HG03432 (cell line): ENCODE measurements at regions not wholly inside any gene's neighbourhood (a gene's known extent, or its start where the extent isn't known, plus 50 kb on each side); places are given as distances from the start of the nearest gene placed in this dataset.
"Not testable (repeated sequence)": the region's sequence is repeated elsewhere in the genome, so short reads cannot be mapped to it uniquely, and the experiment has no call there.

ENCODE experiments used
- ATAC-seq: cut with Tn5 transposase; IDR thresholded peaks from one replicate; pipeline ENCODE4 v1.9.1; 2021; ENCODE audit warnings: mild to moderate bottlenecking, moderate library complexity; ENCODE audit not compliant: unreplicated experiment

DNA sequence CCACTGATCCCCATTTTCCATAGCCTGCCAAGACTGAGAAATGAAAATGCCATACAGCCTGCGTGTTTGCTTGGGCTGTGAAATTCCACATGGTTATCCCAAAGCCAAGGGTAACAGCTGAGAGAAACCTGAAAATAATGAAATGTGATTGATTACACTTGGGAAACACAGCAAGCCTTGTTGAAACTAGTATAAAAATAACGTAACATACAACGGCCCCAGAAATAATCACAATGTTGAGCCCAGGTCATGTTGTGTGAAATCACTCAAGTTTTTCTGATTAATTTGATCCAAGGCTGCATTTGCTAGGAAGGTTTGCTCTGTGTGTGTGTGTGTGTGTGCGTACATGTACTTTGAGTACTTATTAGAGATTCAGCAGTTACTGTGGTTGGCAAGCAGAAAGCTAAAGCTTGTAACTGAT, 269.0 kb downstream of the OXSM start:
- no peak for ATAC-seq

DNA sequence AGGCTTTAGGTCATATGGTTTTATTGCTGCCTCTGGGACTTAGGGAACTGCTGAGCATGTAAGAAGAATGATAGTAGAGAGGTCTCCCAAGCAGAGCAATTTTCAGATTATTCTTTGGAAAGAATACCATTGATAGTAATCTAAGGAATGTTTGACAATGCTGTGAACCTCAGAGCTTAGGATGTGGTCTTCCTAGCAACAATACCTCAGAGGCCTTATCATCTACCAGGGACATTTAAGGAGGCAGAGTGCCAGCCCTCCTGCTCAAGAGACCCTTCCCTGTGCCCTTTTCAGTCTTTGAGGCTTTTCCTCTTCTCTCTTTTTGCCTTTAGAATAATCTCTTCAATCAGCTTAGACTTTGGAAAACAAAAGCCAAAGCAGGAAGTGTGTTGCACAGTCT, 272.1 kb downstream of the OXSM start:
- no peak for ATAC-seq

DNA sequence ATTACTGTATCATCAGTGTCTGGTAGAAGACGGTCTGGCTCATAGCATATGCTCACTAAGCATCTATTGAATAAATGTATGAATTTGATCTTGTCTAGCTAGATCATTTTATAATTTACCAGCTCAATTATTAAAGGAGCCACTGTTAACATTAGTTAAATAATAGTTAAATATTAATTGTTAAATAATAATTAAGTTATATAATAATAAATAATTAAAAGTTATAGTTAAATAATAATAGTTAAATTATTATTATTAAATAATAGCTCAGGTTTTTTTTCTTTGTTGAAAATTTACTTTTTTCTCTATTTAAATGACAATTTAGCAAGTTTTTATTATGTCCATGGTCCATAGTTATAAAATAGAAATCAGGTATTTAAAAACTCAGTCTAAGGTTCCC, 274.4 kb downstream of the OXSM start:
- no peak for ATAC-seq

DNA sequence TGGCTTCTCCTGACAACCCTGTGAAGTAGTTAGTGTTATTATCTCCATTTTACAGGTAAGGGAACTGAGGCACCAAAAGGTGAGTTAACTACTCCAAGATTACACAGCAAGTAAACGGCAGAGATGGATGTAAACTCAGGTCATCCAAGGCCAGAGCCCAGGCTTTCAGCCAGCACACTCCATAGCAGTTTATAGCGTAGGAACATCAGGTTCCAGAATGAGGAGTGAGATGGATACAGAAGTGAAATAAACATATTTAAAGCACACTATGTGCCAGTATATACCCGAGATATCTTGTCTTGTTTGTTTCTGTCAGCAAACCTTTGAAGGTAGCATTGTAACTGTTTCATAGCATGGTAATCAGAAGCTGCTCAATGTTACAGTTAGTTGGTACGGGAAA, 279.0 kb downstream of the OXSM start:
- ATAC-seq, result no peak

DNA sequence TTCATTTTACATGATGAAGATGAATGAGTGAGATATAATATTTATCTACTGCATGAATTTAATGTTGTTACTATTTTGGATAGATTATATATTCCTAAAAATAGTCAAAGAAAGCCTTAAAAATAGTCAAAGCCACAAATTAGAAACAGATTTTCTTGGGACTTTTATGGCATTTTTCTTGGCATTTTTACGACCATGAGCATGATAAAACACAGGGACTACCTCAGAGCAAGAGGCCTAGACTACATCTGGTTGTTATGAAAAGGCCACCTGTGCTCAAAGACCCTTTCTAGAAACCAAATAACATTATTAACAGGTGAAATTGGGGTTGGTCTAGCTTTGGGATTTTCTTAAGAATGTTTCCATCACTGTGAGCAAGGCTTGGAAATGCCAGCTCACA, 281.0 kb downstream of the OXSM start:
- no peak for ATAC-seq

DNA sequence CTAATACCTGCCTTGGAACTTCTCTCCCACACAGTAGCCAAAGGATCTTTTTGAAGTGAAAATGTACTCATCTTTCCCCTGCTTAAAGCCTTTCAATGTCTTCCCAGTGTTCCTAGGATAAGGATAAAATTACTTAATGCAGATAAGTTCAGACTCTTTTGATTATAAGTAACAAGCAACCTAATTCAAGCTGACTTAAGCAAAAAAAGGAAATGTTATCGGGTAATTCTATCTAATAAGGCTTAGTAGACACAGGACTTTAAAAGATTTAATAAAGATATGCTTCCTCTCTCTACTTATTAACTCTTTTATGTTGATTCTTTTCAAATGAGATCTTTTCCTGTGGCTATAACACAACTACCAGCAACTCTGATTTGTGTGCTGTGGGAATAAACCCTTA, 284.2 kb downstream of the OXSM start:
- no peak for ATAC-seq

DNA sequence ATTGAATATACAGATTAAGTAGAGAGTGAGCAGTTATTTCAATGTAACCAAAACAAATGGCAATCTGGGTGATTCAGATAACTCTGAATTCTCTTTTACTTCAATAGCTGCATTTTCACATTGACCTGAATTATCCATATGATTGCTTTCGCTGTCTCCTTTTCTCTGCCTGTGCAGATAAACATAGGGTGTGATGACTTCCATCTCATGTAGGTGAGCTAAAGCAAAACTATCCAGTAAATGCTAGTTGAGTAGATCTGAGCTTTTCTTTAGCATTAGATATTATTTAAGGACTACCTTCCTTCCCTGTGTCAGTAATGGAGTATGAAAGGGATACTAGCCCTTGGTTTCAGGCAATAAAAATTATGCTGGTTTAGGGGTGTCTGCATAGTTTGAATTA, 288.6 kb downstream of the OXSM start:
- no peak for ATAC-seq

DNA sequence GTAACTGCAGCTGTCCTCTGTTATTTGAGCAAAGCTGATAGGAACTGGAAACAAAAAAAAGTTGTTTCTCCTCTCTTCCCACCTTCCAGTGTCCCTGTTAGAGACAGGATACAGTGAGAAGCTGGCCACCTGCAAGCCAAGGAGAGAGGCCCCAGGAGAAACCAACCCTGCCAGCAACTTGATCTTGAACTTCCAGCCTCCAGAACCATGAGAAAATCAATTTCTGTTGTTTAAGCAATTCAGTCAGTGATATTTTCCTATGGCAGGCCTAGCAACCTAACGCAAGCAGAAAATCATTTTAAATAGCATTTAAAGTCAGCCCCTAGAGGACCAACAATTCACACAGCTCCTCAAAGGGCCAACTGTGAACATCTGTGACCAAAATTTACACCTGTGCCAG, 291.3 kb downstream of the OXSM start:
- ATAC-seq, result no peak

DNA sequence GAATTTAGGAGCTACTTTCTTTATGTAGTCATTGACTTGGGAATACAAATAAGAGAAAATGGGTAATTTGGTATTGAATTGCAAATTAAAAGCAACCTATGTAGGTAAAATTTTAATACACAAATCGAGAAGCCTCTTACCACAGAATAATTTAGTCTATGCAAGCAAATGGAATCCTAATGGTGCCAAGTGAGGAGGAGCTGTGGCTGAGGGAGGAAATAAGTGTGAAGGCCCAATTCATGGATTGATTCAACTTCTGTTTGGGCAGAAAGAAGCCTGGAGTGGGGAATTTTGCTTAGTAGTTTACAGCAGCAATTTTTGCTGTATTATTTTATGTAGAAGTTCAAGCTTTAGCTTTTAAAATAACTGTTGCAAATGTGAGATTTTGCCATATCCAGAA, 291.9 kb downstream of the OXSM start:
- ATAC-seq, result no peak

DNA sequence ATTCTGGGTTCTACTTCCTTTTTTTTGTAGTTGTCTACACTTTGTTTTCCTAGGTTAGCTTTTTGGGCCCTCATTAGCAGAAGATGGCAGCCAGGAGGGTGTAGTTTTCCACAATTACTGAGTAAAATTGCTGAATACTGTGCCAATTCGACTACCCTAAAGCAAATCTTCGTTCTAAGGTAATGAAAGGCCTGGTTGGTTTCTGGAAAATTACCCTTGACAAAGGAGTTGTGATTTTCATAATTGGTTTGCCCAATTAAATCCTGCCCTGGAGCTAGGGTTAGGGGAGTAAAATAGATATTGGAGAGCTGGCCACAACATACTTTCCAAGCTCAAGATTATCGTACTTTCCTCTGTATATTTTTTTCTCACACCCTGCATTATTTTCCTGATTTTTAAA, 293.0 kb downstream of the OXSM start:
- no peak for ATAC-seq

DNA sequence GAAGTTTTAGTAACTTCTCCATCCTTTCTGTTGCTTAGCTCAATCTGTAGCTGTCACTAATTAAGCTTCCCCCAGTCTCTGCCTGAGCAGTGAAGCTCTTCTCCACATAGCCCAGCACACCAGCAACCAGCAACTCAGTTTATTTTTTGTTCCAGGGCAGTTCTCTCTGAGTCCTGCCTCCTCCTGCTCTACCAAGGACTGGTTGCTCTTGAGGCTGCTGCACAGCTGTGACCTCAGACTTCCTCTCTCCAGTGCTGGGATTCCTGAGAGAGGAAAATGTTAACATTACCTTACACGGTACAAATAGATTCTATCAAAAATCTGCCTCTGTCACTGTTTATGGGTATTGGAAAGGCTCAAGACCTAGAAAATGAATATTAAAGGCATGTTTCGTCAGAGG, 294.7 kb downstream of the OXSM start:
- no peak for ATAC-seq

DNA sequence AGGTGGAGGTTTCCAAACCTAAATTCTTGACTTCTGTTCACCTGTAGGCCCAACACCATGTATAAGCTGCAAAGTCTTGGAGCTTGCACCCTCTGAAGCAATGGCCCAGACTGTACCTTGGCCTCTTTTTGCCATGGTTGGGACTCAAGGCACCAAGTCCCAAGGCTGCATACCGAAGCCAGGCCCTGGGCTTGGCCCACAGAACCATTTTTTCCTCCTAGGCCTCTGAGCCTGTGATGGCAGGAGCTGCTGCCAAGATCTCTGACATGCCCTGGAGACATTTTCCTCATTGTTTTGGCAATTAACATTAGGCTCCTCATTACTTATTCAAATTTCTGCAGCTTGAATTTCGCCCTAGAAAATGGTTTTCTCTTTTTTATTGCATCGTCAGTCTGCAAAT, 297.9 kb downstream of the OXSM start:
- ATAC-seq, result no peak

DNA sequence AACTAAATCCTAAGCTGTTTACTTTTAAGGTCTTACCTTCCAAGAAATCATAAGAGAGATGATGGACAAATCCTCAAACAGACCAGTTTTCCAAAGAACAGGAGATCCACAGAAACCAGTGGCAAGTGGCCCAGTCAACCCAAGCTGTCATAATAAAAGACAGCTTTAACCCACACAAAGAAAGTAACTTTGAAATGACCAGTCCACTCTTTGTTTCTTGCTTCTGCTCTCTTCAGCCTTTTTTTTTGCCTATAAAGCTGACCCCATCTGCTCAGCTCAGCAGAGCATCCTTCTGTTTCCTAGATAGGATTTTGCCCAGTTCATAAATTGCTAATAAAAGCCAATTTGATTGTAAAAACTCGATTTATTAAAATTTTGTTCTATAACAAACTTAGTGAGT, 299.4 kb downstream of the OXSM start:
- ATAC-seq, result no peak

DNA sequence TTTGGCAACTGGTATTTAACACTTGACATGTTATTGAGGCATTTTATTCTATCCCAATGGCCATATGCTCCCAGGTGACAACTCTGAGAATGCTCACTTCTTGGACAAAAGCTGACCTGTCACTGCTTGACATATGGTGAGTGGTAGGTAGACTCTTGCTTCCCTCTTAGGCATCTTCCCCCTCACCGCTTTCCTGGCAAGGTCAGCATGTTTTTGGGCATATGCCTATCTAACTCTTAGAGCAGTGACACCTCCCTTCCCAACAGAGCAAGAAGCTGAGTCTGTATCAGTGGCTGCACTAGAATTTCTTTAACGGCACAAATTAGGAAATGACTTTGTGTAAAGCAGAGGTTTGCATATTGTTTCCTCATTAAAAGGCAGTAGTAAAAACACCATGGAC, 300.7 kb downstream of the OXSM start:
- no peak for ATAC-seq

DNA sequence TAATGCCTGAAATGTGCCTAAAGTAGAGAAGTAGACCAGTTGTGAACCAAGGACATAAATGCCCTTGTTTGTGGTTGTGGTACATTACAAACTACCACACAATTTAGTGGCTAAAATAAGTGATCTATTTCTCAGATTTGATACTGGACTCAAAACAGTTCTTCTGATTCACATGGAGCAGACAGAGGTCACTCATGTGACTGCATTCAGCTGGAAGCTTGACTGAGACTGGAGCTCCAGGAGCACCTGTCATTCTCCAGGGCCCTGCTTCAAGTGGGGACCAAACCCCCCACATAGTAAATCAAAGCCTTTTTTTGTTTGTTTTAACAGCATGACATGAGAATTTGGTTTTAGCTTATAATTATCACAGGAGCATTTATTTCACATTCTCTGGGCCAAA, 301.2 kb downstream of the OXSM start:
- no peak for ATAC-seq

DNA sequence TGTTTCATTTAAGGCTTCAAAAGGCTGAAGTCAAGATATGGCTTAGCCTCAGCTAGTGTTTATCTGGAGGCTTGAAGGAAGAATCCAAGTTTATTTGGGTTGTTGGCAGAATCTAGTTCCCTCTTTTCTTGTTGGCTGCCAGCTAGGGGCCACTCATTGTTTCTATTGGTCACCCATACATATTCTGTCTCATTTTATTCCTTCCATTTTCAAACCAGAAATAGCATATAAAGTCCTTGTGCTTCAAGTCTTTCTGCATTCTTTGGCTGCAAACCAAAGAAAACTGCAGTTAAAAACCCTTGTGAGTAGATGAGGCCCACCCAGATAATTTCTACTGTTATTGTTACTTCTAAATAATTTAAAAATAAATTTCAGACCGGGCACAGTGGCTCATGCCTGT, 301.7 kb downstream of the OXSM start:
- no peak for ATAC-seq

DNA sequence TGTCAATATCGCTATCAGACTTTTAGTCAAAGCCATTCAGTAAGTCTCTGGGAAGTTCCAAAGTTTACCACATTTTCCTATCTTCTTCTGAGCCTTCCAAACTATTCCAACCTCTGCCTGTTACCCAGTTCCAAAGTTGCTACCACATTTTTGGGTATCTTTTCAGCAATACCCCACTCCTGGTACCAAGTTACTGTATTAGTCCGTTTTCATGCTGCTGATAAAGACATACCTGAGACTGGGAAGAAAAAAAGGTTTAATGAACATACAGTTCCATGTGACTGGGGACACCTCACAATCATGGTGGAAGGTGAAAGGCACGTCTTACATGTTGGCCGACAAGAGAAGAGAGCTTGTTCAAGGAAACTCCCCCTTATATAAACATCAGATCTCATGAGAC, 307.2 kb downstream of the OXSM start:
- ATAC-seq, result not testable (repeated sequence)

DNA sequence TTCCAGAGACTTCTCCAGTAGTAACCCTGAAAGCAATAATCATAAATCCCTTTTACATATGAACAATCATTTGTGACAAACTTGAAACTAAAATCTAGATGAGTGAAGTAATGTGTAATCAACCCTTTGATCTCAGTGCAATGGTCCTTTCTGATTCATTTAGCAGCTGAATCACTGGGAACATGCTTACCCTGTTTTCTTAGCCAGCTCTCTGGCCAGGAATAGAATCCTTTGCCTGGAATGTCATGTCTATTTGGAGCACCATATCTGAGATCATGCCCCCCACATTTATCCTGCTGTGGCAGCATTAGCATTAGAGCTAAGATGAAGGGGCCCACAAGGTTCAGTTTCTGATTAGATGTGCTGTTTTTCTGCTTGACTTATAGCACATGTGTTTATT, 309.8 kb downstream of the OXSM start:
- no peak for ATAC-seq

DNA sequence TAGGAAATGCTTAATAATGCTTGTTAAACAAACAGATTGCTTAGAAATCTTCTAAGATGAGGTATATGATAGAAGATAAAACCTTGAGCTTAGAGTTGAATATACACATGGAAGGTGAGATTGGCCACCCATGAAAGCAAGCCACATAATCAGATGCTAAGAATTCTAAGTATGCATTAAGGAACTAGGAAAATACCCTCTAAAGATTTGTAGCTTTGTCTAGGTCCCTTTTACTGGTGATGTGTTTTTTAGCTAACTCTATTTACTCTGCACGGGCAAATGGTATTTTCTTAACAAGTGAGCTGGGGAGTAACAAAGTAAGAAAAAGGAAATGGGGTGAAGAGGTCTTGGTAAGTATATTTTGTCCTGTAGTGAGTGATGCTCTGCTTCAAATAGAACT, 310.3 kb downstream of the OXSM start:
- ATAC-seq, result no peak

DNA sequence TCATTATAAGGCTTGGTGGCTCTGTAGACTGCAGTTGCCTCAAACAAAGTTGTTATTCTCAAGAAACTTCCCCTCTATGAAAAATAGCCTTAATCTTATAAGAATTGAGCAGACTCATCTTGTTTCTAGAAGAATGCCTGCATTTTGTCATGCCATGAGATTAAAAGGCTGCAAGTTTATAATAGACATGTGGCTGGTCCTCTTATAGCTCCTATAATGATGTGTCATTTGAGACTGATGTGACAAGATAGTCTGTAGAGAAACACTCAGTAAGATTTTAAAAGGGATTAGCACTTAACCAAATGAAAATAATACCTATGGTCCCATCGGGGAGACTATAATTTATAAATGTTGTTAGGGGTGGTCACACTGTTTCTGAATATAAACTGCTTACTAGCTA, 312.5 kb downstream of the OXSM start:
- no peak for ATAC-seq

DNA sequence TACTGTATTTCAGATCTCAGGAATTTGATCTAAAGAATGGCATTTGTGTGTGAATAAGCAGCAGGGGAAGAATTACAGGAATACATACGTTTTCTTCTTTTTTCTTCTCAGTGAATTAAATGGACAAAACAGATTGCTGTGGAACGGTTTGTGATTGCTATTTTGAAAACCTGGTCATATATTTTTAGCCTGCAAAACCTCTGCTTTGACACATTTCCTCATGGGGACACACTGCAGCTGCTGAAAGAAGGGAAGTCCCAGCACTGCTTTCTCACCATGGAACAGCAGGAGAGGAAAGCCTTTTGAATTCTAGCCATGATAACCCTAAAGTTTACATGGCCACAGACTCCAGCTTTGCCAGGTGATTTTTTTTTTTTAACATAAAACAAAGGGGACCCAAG, 315.0 kb downstream of the OXSM start:
- ATAC-seq, result peak; percentile 68

DNA sequence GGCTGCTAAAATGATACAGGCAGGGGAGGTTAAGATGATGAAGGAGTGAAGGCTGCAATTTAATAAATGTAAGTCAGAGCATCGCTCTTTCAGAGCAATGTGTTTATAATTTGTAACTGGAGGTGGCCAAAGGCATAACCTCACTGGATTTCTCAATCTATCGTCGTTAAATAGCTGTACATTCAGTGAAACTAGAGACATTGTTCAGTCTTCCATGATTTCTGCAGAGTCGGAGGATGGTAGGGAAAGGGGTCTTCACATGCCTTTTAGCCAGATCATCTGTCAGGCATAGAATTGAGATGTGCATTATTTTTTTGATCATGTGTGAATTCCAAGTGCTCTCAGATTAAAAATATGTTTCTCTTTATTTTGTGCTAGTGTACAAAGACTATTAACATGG, 315.4 kb downstream of the OXSM start:
- peak; percentile 20 for ATAC-seq

DNA sequence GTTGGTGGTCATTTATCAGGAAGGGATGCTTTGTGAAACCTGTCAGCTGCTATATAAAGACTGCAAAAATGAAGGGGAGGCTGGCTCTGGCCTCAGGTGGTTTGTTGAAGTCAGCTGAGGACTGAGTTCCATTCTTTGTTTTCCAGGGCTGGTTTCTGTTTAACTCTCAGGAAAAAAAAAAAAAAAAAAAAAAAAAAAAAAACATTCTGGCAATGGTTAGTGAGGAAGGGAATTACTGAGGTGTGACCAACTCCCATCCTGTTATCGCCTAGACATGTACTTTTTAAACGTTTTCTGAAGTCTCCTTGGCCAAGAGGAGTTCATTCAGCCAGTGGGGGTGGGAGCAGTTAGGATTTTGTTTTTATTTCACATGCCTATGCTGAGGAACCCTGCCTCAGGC, 316.3 kb downstream of the OXSM start:
- ATAC-seq, result peak; percentile 47

DNA sequence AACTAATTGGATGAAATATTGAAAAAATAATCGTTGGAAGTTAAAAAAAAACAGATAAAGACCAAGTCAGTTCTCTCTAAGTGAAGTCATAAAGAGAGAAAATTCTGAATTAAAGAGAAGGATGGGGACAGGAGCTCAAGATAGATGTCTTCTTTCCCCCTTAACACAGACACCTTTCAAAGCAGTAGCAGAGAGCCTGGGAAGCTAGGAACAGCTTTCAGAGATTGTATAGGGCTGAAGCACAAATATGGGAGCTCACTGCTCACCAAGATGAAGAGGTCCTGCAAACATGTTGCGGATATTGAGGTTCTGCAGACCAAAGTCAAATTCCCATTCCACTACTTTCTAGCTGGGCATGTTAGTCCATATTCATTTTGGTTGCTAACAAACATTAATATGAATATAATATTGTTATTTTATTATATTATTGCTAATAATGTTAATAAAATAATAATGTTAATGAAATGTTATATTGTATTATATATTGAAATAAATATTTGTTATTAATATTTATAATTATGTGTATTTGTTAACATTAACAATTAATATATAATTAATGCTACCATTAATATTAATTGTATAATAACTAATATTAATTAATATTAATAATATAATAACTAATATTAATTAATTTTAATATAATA, 319.1 kb downstream of the OXSM start:
- no peak for ATAC-seq
